NCI-H2196 (cell line): ENCODE measurements at regions not wholly inside any gene's neighbourhood (a gene's known extent, or its start where the extent isn't known, plus 50 kb on each side); places are given as distances from the start of the nearest gene placed in this dataset.

Experiments used
- DNase-seq: peaks from one replicate; lab custom pipeline; 2025; ENCODE audit not compliant: unreplicated experiment; lab: John Stamatoyannopoulos, UW

DNA sequence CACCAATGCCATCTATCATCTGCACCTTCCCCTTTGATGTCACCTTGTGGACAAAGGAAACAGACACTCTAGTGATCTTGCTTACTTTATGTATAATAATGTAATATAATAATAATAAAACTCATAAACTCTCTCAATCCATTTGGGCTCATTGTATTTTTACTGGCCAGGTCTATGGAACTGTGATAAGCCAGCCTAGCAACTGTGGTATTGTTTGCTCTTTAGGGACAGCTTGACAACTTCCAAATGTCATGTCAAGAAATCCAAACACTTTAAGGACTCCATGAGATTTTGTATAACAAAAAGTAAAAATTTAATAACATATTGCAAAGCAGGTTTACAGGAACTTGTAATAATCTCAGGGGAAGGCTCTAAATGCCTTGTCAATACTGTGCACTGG lies 1163.4 kb upstream of the TMPRSS15 start:
- DNase-seq: no peak

DNA sequence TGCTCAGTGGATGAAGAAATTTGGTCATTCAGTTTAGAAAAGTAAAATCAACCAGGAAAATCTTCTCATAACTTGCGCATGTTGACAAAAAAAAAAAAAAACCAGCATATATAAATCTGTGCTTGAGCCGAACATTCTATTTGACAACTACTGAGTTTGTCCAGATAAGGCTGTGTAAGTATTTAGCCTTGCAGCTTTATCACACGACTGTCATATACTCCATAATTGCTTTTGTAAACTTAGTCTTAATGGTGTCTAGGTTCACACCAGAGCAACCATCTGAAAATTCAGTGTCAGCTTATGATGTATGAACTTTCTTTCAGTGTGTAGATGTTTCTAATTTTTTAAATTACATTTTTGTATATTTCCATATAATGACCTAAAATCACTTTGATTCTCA lies 1173.8 kb upstream of the TMPRSS15 start:
- no peak for DNase-seq

DNA sequence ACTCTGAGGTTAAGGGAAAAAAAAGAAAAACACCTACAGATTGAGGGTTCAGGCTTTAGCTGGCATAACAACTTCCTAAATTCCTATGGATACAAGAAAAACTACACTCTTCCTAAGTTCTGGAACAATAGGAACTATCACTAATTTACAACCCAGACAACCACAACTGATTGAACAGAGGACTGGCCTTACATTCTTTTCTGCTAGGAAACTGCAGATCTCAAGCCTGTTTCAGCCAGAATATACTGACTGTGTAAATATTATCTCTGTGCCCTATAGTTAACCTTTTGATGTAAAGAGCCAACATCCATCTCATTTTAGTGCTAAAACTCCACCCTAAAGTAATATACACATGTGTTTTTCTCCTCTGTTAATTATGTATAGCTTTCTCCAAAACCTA lies 1186.5 kb upstream of the TMPRSS15 start:
- DNase-seq: no peak

DNA sequence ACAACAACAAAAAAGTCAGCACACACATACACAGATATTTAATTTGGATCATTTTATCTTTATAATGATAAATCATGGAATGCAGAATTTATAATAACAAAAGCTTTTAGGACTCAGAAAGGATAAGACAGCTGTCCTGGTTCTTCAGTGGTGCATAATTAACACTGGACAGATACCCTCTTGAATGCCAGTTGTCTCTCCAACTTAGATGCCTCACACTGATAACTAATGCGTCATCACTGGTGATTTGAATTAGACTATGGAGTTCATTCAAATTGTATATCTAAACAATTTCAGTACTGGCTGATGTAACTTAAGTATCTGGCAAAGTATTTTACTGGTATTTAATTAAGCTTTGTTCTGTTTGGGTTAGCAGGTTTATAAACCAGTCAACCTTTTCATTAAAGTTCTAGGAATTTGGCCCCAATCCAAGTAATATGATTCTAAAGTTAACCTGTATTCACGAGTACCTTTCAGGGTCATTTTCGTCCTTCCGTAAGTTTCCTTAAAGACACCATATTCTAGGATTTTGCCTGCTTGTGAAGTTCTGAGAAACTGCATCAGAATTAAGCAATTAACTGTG lies 1199.5 kb upstream of the TMPRSS15 start:
- no peak for DNase-seq

DNA sequence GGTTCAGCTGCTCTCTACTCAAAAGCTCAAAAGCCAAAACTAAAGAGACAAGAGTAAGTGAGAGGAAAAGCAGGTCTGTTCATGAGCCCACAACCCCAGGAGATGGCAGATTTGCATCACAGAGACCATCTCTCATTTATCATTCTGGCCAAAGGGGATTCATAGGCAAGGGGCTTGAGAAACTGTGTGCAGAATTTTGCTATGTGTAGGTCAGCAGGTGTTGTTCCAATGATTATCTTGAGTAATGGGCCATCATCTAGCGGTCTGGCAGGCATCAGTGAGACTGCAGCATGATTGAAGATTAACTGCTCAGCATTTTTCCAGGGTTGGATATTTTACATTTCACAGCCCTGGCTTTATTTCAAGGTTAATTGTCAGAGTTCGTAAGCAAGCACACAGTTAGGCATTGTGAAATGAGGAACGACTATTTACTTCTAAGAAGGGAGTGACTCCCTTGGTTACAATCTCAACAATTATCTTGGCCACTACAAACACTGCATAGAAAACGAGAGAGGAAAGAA lies 1204.6 kb upstream of the TMPRSS15 start:
- no peak for DNase-seq

DNA sequence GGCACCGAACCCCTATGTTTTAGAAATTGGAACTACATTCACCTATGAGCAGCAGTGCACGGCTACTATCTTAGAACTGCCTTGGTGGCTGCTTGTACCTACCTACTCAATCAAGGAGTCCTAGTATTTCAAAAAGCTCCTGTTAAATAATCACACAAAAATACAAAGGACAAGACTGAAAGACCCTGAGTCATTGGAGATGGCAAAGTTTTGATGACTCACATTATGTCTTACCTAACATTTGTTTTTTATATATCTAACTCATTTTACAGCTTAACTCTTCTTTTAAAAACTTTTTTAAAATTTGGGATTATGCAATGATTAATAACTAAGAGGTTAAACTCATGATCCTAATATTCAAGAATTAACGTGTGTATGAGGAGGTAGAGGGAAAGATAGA lies 1206.0 kb upstream of the TMPRSS15 start:
- DNase-seq: no peak

DNA sequence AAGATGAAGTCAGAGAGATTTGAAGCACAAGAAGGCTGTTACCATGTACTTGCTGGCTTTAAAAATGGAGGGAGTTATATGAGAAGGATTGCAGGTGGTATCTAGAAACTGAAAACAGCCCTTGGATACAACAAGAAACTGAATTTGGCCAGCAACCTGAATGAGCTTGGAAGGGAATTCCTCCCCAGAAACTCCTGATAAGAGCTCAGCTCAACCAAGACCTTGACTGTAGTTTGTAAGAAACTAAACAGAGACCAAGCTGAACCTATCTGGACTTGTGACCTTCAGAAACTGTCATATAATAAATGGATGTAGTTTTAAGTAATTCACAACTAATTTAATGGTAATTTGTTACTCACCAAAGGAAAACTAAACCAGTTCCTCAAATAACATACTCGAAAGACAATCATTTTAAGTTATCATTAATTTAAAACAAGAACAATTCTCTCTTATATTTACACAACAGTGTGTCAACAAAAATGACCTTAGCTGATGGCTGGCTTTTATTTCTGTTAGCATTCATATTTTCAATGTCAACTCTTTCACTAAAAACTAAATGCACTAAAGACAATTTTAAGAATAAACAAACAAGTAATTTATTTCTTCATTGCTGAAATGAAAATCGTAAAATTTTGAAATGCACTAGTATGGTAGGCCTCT lies 1218.4 kb upstream of the TMPRSS15 start:
- DNase-seq: no peak

DNA sequence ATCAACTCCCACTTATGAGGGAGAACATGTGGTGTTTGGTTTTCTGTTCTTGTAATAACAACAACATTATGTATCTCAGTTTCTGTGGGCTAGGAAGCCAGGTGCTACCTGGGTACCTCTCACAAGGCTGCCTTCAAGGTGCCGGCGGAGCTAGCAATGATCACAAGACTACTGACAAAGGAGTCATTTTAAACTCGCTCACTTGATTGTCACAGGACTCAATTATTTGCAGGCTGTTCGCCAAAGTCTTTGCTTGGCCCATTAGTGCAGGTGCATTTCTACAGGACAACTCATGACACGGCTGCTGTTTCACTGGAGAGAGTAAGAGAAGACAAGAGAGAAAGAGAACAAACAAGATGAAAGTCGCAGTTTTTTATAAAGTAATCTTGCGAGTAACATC lies 1237.4 kb upstream of the TMPRSS15 start:
- no peak for DNase-seq

DNA sequence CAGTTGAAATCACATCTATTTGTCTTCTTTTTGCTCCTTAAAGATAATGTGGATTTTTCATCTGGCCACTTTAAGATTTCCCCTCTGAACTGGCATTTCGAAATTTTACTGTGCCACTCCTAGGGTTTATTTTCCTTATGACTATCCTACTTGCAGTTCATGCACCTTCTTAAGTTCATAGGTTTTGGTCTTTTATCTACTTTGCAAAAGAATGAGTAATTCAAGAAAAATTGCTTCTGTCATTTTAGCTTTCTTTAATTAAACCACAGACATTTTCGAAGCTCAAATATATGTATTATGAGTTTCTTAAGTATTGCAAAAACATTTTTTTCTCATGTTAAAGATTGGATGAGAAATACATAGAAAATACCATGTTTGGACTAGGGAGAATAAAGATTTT lies 1244.8 kb upstream of the TMPRSS15 start:
- DNase-seq: no peak

DNA sequence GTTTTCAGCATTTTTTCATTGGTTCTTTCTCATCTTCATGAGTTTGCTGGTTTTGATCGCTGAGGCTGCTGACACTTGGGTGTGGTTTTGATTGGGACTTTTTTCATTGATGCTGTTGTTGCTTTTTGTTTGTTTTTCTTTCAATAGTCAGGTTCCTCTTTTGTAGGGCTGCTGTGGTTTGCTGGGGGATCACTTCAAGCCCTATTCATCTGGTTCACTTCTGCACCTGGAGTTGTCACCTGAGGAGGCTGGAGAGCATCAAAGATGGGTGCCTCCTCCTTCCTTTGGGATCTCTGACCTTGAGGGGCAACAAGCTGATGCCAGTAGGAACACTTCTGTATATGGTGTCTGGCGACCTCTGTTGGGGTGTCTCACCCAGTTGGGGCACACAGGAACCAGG lies 1279.9 kb upstream of the TMPRSS15 start:
- DNase-seq: no peak

DNA sequence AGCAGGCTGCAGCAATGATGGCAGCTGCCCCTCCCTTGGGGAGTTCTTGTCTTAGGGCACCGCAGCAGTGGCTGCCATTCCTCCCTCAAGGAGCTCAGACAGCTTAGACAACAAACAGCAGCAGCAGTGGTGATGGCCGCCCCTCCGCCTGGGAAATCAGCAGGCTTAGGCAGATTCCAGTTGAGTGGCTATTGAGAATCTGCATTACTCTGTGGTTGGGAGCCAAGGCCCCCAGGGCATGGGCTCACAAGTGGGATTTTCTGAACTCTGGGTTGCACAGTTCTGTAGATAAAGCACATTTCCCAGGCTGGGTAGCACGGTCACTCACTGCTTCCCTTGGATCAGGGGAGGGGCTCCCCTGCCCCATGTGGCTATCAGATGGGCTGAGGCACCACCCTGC lies 1280.7 kb upstream of the TMPRSS15 start:
- DNase-seq: no peak

DNA sequence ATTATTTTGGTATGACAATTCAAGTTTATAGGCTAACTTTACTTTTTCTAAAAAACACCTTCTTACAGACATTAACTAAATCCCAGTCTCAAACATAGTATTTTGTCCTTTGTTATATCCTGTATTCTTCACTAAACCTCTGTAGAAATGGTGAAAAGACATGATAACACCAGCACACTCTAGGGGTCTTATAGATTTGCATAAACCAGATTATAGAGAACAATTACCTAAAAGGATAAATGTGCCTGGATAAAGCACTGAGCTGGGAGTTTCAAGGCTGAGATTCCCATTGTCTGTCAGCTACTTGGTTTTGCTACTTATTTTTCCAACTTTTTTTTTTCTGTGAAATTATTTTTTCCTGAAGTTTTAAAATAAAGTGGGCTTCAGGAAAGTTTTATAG lies 1288.6 kb upstream of the TMPRSS15 start:
- no peak for DNase-seq

DNA sequence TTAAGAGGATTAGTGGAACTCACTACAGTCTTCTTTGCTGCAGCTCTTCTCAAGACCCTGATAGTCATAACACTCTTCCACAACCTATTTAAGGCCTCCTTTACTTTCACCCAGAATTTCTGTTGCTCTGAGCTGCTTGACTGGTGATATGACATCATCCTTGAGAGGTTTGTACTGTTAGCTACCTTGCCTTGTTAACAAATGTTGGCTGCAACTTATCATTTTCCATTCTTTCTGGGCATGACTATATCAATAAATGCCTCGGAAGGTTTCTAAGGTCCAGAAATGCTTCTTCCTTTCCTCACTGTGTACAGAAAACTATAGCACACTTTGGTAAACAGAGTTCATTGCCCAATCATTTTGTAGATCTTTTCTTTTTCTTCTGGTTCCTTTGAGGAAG lies 1292.2 kb upstream of the TMPRSS15 start:
- no peak for DNase-seq

DNA sequence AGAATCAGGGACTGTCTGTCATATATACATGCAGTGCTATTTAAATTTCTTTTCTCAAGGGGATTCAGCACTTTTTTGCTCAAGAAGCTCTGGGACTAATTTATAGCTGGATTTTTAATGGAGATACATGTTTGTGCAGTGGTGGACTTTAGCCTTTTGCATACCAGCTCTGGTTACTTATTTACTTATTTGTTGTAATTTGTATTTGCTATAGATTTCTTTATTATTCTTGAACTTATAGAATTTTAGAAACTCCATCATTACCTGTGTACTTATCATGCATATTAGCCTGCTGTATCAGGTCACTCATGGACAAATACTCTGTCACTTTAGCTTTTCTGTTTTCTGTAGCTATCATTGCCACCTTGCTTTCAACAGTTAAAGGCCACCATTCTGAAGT lies 1296.9 kb upstream of the TMPRSS15 start:
- DNase-seq: no peak

DNA sequence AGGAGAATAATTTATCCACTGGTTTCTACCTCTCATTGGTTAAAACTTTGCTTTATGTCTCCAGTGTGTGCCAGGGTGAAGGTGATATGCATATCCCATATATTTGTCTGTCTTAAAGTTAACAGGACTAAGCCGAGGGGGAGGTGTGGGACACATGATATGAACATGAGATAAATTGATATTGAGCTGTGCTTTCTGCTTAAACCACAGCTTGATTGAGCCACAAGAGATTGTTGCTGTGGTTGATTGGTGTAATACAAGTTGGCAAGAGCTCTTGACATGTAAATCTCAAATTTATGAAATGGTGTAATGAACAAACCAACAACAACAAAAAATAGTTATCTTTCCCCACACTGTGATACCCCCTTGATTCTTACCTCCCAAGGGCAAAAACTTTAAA lies 1295.5 kb upstream of the NCAM2 start:
- no peak for DNase-seq

DNA sequence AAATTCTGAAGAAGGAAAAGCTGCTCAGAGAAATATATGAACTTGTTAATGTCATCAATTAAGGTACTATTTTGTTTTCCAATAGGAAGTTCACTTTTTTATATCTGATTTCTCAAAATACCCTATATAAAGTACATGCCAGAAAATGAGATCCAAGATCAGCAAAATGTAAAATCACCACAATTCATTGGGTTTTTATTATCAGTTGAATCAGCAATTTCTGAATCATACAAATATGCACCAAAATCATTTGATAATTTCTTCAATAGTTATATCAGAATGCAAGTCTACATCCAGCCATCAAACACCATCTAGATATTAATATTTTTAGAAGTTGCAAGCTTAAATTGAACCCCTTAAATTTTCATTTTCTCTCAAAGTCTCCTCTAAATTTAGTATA lies 1293.4 kb upstream of the NCAM2 start:
- DNase-seq: no peak

DNA sequence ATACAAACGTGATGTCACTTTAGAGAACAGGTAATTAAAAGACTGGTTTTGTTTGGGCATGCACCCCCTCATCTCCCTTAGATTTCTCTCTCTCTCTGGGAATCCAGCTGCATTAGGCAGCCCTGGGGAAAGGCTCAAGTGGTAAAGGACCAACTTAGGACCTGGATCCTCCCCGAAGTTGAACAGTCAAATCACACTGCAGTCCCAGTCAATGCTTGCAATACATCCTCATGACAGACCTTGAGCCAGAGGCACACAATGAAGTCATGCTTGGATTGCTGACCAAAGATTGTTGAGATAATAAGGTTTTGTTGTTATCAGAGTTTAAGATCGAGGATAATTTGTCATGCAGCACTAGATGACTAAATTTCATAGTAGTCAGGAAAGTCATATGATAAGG lies 1285.8 kb upstream of the NCAM2 start:
- no peak for DNase-seq

DNA sequence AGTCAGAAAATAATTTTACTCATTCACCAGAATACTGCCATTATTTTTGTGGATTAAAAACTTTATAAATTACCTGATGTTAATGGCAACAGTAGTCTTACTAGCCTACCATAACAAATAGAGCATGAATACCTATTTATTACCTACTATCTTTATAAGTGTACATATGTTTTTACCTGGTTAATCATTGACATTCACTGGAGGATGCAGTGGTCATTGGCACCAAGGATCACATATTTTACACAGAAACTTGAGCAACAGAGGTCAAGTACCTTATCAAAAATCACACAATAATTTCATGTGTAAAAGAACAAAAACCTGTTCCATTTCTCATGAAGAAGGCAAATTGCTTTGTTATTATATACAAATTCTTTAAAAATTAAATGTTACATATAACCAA lies 1284.9 kb upstream of the NCAM2 start:
- no peak for DNase-seq

DNA sequence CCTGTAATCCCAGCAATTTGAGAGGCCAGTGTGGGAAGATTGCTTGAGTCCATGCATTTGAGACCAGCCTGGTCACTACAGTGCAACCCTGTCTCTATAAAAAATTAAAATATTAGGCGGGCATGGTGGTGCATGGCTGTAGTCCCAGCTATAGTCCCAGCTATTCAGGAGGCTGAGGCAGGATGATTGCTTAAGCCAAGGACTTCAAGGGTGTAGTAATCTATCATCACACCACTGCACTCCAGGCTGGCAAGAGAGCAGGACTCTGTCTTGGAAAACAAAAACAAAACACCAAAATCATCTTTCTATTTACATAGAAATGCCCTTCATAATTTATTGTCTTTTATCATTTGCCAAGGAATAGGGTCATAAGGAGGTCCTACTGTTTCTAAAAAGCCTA lies 1274.1 kb upstream of the NCAM2 start:
- no peak for DNase-seq

DNA sequence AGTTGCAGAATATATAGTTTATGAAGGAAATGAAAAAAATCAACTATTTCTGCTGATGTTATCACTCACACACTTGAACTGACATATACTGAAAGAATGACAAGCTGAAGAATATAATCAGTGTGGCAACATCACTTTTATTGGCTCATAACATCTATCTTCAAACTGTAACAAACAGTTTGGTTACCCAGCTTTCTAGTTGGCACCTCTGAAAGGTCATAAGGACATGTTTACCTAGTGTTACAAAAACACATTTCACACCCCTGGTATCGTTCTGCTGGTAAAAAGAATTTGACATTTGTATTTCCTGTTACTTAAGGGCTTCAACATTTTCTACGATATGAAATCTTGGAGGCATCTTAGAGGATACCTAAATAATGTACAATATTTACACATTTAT lies 1267.0 kb upstream of the NCAM2 start:
- DNase-seq: no peak

DNA sequence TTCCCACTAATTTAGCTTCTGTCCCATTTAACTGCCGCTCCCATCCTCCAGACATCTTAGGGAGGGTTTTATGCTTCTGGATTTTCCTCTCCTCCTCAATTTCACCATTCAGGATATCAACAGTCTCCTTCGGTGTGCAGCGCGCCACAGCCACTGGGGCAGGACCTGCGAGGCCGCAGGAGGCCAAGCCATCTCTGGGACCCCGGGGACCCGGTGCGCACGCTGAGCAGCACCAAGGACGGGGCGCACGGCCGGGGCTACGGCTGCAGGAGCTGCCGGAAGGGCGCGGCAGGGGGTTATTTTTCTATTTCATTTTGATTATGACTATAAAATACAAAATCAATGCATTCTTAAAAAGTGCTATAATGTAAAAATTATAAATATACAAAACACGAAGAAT lies 1238.4 kb upstream of the NCAM2 start:
- no peak for DNase-seq

DNA sequence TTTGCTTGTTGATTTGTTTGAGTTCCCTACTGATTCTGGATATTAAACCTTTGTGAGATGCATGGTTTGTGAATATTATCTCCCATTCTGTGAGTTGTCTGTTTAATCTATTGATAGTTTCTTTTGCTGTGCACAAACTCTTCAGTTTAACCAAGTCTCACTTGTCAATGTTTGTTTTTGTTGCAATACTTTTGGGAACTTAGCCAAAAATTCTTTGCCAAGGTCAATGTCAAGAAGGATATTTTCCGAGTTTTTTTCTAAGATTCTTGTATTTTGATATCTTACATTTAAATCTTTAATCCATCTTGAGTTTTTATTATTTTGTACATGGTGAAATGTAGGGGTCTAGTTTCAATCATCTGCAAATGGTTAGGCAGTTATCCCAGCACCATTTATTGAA lies 1230.7 kb upstream of the NCAM2 start:
- DNase-seq: no peak

DNA sequence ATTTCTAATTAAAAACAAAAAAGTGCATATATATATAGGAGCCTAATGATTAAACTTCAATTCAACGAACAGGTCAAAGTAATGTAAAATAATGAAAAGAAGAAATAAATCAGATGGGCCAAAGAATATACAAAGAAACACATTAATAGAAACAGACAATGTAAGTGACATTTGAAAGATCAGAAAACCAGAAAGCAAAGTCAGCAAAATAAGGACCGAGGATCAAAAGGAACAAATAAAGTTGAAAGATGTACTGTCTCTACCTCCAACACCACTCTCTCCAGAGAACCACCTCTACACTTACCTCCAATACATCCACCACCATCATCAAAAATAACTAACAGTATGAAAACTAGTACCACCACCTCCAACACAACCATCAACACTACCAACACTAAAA lies 1226.3 kb upstream of the NCAM2 start:
- DNase-seq: no peak
